Body of pancreas (tissue), 4 donors: ENCODE measurements at regions not wholly inside any gene's neighbourhood (a gene's known extent, or its start where the extent isn't known, plus 50 kb on each side); places are given as distances from the start of the nearest gene placed in this dataset.

Source experiments
- CTCF ChIP-seq, 7 experiments: fragments of 450-650 bp in 4 of 7; fragments of 200-600 bp in 3 of 7; sonication (generic) in 3 of 7; IDR thresholded peaks; one replicate each; pipeline ENCODE4 v1.5.1; 2016 to 2019; ENCODE audit warnings: antibody characterized with exemption in 7 of 7
- POLR2A ChIP-seq, 3 donors: fragments of 450-650 bp; IDR thresholded peaks; one replicate each; pipeline ENCODE4 v1.6.1; 2016; ENCODE audit warnings: antibody characterized with exemption in 3 of 3, mild to moderate bottlenecking in 2 of 3

GRCh38 chr20:11156922-11157321, 483.1 kb upstream of the JAG1 start:
- TF ChIP-seq POLR2A (IDR thresholded peaks at IDR 0.05) (no peak), CTCF (IDR thresholded peaks at IDR 0.05) (no peak)
